IPS DF 19.7 (cell line): ENCODE measurements at regions not wholly inside any gene's neighbourhood (a gene's known extent, or its start where the extent isn't known, plus 50 kb on each side); places are given as distances from the start of the nearest gene placed in this dataset.
"Not testable (repeated sequence)": the region's sequence is repeated elsewhere in the genome, so short reads cannot be mapped to it uniquely, and the experiment has no call there.

ENCODE experiments used
- DNase-seq: peaks from one replicate; pipeline ENCODE4 v3.0.0-alpha.2; 2013; ENCODE audit warnings: low read depth, low spot score

DNA sequence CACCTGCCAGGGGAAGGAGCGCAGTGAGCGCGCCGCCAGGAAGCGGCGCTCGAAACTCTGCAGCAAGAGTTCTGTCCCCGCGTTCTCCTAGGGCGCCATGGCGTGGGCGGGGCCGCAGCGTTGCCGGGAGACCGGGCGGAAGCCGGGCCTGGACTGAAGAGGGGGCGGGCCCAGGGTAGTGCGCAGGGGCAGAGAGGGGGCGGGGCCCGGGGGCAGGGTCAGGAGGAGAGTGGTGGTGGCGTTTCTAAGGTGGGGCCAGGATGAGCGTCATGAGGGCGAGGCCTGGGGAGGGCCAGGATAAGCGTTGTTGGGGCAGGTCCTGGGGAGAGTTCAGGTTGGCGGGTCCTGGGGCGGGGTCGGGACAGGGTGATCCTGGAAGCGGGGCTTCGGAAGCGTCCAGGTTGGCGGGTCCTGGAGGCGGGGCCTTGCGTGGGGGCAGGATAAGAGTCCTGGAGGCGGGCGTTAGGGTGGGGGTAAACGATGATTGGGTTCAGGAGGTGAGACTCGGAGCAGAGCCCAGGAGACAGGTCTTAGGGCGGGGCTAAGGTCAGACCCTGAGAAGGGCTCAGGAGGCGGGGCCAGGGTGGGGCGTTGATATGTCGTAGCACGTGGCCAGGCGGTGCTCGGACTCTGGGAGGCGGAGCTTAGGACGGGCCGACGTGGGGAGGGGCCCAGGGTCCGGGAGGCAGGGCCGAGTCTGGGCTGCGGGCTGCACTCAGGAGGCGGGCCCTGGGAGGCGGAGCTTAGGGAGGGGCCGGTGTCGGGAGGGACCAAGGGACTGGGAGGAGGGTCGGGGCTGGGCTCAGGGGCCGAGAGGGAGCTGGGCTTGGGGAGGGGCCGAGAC lies 189.4 kb downstream of the ADRA2C start:
- peak; percentile 86 for DNase-seq

DNA sequence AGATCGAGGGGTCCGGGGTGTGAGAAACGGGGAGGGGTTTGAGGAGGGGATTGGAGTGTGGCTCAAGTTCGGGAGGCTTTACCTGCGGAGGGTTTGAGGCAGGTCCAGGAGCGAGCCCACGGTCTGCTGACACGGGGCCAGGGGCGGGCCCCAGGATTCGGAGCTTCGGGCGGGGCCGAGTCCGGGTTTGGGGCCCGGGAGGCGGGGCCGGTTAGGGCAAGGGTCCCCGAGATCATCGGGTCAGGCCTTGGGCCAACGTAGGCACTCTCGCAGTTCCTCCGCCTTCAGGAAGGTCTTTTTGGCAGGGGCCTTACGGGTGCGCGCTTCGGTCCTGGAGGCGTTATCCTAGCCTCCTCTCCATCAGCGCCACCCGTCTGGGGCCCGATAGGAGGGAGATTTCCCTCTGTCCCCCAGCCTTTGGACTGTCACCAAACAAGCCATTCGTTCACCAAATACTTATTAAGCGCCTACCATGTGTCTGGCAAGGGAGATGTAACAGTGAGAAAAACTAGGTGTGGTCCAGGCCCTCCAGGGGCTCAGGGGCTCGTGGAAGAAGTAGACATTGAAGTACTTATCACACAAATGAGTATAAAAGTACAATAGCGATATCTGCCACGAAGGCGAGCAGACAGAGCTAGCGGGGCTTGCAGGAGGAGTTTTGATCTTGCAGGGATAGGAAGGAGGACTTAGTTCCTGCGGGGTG lies 190.1 kb downstream of the ADRA2C start:
- not testable (repeated sequence) for DNase-seq

DNA sequence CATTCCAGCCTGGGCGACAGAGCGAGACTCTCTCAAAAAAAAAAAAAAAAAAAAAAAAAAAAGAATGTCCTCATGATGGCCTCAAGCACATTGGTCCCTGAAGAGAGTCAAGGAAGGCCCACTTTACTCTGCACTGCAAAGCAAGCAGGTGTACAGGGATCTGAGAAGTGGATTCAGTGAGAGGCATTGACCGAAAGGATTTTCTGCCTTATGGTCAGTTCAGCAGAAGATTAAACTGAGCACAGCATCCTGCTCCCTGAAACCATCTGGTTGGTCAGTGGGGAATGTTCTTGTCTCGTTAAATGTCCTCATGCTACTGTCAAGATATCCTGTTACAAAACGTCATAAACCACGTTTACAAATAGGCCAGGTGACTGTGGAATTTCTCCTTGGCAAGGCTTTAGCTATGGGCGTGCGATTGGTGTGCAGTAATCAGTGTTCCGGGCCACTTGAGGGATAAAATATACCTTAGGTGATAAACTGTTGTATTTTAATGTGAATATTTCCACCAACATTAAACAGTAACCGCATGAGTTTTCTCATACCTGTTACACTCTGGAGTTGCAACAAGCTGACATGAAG lies 195.0 kb downstream of the ADRA2C start:
- not testable (repeated sequence) for DNase-seq

DNA sequence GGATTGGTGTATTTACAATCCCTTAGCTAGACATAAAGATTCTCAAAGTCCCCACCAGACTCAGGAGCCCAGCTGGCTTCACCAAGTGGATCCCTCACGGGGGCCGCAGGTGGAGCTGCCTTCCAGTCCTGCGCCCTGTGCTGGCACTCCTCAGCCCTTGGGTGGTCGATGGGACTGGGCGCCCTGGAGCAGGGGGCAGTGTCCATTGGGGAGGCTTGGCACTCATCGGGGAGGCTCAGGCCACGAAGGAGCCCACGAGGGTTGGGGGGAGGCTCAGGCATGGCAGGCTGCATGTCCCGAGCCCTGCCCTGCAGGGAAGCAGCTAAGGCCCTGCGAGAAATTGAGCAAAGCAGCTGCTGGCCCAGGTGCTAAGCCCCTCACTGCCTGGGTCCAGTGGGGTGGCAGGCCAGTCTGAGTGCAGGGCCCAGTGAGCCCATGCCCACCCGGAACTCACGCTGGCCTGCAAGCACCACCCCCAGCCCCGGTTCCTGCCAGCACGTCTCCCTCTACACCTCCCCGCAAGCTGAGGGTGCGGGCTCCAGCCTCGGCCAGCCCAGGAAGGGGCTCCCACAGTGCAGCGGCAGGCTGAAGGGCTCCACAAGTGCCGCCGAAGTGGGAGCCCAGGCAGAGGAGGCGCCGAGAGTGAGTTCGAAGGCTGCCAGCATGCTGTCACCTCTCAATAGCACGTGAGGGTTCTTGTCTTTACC lies 198.5 kb downstream of the ADRA2C start:
- not testable (repeated sequence) for DNase-seq

DNA sequence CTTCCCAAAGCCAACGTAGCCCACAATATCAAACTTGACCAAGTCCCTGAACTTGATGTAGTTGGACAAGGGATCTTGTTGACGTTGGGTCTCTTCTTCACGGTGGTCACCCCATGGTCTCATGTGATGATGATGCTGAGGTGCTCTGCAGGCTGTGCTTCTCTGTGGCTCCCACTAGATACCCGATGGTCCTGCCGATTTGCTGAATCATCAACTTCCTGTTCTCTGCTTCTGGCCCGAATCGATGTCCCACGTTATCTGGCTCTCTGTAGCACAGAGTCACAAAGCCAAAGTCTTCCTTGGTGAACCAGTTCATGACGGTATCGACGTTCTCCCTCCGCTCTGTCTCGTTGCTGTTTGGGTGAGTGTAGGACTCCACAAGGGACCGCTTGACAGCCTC lies 201.0 kb downstream of the ADRA2C start:
- DNase-seq = not testable (repeated sequence)

DNA sequence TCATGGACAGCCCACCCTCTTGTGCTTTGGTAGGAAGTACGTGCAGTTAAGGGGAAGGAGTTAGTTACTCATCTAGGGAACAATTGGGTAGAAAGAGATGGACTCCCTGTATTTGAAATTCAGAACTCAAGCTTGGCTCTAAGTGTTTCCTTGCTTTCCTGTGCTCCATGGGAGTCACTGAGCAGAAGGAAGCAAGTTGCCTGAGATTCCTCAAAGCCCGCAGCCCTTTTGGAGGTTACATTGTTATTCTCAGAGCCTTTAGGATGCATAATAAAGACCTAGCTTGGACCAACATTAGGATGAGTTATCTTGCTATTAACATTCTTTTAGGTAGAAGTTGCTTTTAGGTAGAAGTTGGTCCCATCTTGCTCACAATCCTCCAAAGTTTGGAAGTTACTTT lies 206.4 kb downstream of the ADRA2C start:
- DNase-seq = peak; percentile 68

DNA sequence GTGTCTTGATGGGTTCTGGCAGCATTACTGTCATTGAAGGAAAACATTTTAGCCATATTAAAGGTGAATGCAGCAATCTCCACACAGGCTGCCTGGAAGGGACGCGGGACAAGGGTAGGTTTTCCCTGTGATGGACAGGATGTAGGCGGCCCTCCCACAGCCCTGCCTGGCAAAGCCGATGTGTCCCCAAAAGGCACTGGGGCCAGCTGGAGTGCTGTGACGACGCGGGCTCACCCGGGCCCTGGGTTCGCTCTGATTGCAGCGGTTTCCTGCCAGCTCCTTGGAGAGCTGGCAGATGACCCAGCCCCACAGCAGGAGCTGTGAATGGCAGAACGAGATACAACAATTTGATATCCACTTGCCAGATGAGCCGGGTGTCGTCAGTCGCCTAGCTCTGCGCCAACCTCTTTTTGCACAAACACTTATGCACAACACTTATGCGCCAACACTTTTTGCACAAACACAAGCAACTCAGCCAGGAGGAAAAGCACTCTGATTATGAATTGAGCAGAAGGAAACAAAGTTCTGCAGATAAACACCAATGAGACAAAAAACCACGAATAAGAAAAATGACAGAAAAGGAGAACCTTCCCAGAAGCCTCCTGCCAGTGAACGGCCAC lies 207.5 kb downstream of the ADRA2C start:
- DNase-seq = not testable (repeated sequence)

DNA sequence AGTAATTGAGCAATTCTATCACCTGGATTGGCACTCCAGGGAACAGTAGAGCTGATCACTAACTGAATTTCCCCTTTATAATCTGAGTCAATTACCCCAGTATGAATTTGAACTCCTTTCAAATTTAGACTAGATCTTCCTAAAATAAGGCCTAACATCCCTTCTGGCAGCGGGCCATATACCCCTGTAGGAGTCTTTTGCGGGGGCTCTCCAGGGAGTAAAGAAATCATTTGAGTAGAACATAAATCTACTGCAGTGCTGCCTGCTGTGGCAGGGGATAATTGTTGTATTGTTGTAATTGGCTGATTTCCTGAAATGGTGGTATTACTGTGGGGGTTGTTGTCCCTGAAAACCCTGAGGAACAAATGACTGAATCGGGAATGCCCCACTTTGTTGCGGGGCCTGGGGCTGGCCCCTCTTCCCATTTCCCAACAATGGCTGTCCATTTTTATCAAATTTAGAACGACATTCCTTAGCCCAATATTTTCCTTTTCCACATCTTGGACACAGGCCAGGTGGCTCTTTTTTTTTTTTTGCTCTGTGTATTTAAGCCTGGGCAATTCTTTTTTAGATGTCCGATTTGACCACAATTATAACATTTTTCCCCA lies 217.4 kb downstream of the ADRA2C start:
- DNase-seq = not testable (repeated sequence)

DNA sequence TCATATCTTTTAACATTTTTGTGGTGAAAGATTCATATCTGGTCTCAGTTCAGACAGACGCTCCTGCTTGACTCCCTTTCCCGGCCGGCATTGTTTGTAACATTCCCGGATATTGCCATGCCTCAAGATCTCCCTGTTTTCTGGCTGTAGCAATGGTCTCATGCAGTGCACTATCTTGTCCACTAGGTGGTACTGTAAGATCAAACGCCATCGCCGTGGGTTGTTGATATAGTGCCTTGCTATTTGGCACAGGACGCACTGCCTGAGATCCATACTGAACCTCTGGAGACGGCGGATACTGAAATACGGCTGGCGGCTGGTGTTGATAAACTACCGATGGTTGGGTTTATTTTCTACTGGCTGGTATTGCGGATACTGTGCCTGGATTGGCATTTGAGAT lies 218.6 kb downstream of the ADRA2C start:
- DNase-seq = not testable (repeated sequence)

DNA sequence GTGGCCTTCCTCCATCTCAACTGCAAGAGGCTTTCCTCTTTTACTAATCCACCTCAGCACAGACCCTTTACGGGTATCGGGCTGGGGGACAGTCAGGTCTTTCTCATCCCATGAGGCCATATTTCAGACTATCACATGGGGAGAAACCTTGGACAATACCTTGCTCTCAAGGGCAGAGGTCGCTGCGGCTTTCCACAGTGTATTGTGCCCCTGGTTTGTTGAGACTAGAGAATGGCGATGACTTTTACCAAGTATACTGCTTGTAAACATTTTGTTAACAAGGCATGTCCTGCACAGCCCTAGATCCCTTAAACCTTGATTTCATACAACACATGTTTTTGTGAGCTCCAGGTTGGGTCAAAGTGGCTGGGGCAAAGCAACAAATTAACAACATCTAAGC lies 220.2 kb downstream of the ADRA2C start:
- DNase-seq = not testable (repeated sequence)

DNA sequence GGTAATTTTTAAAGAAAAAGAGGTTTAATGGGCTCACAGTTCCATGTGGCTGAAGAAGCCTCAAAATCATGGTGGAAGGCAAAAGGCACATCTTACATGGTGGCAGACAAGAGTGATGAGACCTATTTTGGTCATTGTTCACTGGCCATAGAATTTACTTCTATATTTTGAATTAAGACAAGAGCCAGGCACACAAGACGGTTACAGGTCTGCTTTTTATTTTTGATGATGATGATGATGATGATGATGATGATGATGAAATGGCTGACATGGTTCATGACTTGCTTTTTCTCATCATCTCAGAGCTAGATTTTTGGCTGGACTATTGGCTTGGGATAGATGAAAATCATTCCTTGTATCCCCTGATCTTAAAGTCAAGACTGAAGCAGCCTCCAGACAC lies 229.3 kb downstream of the OTOP1 start:
- not testable (repeated sequence) for DNase-seq

DNA sequence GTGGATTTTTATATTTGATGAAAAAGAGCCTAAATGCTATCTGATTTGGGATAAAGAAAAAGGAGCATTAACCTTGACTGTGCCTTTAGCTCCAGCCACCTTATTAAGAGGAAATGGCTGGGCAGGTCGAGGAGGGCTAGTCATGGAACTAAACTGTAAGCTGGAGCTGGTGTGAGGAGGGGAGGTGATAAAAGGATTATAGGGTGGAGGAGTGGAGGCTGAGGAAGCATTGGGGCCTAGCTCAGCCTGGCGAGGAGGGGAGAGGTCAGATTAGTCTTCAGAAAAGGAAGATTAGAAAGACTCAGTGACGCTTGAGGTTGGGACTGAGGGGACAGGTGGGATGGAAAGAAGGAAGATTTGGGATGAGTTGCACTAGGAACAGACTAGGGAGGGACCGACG lies 222.7 kb downstream of the OTOP1 start:
- not testable (repeated sequence) for DNase-seq

DNA sequence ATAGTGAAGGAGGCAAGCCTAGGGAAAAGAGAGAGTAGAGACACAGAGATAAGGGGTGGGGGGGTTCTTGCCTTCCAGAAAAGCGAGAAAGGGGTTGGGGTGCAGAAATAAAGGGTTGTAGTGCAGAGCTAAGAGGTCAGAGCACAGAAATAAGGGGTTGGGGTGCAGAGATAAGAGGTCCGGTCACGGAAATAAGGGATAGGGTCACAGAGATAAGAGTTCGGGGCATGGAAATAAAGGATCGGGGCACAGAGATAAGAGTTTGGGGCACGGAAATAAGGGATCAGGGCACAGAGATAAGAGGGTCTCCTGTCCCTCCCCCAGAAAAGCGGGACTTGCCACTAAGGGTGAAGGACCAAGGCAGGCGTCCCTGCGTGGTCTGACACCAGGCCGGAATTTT lies 222.0 kb downstream of the OTOP1 start:
- DNase-seq = not testable (repeated sequence)

DNA sequence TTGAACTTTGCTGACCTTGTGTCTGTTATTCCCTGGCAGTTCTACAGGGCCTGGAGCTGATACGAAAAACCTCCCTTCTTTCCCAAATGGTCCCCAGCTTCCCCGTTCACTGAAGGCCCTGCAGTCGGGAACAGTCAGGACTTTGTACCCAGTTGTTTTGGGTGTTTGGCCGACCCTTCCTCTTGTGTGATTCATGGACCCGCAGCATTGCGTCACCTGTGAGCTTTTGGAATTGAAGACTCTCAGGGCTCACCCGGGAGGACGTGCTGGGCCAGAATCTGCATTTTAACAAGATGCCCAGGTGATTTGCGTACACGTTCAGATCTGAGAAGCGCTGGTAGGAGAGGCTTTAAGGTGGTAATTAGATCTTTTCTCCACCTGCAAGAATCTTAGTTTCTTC lies 220.4 kb downstream of the OTOP1 start:
- peak; percentile 25 for DNase-seq

DNA sequence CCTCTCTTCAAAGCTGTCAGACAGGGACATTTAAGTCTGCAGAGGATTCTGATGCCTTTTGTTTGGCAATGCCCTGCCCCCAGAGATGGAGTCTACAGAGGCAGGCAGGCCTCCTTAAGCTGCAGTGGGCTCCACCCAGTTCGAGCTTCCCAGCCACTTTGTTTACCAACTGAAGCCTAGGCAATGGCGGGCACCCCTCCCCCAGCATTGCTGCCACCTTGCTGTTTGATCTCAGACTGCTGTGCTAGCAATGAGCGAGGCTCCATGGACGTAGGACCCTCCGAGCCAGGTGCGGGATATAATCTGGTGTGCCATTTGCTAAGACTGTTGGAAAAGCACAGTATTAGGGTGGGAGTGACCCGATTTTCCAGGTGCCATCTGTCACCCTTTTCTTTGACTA lies 207.7 kb downstream of the OTOP1 start:
- DNase-seq = not testable (repeated sequence)

DNA sequence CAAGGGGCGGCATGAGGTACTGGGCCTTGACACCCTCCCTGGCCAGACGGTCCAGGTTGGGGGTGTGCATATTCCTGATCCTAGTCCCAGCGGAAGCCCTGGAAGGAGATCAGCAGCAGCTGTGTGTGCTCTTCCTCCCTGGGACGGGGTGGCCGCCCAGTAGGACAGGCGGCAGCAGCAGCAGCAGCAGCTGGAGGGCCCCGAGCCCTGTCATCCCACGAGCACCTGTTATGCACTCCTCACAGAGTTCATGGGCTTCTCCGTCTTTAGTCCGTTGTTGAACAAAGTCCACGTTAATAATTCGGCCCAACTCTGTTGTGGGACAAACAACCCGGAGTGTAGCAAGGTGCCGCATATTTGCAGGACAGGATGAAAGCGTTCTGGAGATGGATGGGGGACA lies 205.6 kb downstream of the OTOP1 start:
- DNase-seq = not testable (repeated sequence)

DNA sequence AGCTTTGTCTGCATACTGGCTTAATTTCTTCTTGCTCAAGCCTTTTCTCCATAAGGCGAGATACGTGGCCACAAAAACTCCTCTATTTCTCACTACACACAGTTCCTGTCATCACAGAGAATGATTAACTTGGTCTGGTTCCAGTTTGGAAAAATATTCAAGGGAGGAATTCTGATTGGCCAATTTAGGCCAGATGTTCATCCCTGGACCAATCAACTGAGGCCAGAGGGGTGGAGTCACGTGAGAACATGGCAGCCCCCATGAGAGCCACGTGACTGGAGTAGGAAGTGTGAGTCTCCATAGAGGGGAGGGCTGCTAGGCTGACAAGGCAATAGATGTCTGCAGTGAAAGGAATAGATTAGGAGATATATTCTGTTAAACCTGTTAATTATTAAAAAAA lies 200.0 kb downstream of the OTOP1 start:
- not testable (repeated sequence) for DNase-seq

DNA sequence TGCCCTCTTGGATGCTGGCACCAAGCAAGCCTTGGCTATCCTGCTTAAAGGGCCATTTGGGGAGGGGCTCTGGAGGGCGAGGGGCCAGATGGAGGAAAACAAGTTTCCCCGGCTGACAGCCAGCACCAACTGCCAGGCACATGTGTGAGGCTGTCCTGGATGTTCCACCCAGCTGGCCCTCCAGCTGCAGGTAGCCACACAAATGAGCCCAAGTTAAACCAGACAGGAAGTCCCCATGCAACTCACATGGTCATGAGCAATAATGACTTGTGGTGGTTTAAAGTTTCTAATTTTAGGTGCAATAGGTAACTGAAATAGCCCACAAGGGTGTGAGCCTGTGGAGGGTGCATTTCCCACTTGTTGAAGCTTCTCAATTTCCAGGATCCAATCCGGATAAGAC lies 198.0 kb downstream of the OTOP1 start:
- DNase-seq = not testable (repeated sequence)

DNA sequence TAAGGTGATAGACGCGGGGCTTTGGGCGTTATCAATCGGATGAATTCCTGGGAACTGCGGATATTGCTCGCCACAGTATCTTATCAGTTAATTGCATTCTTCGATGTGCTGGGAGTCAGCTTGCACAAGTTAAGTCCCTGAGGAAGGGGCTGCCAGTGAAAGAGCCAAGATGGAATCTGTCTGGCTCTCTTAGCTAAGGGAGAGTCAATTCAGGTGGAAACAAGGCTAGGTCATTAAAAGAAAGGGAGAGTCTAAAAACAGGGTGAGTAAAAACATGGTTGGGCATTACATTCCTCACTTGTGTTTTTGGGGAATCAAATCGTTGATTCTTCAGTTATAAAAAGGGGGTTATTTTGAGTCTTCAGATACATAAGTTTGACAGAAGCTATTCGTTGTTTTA lies 196.2 kb downstream of the OTOP1 start:
- not testable (repeated sequence) for DNase-seq

DNA sequence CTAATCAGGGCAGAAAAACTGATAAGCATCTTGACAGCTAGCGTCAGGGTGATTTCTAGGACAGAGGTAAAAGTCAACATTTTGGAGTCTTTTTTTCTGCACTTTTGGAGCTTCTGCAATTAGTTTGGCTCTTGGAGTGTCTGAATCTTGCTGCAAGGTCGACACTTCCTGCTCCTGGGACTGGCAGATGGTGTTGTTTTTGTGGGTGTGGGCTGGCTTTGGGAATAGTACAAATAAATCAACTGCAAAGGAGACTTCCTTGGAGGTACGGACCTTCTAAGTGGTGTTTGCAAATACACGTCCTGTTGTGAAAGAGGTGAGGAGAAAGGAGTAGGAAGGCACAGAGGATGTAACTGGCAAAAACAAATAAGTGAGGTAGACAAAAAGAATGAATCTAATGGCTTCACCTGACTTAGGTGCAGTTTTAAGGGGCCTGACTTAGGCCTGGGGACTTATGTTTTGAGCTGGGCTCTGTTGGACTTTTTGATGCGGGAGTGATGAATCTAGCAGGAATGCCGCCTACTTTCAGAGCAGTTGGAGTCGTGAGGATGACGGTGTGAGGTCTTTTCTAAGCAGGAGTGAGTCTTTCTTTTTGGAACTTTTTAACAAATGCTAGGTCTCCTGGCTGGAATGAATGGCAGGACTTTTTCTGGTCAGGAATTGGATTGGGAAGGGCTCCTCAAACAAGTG lies 195.1 kb downstream of the OTOP1 start:
- DNase-seq = not testable (repeated sequence)
